Urinary bladder (tissue), 3 donors: ENCODE measurements at regions not wholly inside any gene's neighbourhood (a gene's known extent, or its start where the extent isn't known, plus 50 kb on each side); places are given as distances from the start of the nearest gene placed in this dataset.
"Not testable (repeated sequence)": the region's sequence is repeated elsewhere in the genome, so short reads cannot be mapped to it uniquely, and the experiment has no call there.

ENCODE experiments used
- DNase-seq: peaks from one replicate; pipeline ENCODE4 v3.0.0-alpha.2; 2015; ENCODE audit errors: extremely low spot score
- H3K27ac ChIP-seq: one replicate; pipeline ENCODE4 v1.5.1; 2013; ENCODE audit warnings: low read depth, mild to moderate bottlenecking, moderate library complexity
- H3K36me3 ChIP-seq: one replicate; pipeline ENCODE4 v1.6.1; 2013; ENCODE audit warnings: mild to moderate bottlenecking, moderate library complexity; ENCODE audit not compliant: insufficient read depth
- H3K4me1 ChIP-seq: one replicate; pipeline ENCODE4 v1.6.1; 2013; ENCODE audit warnings: mild to moderate bottlenecking, moderate library complexity; ENCODE audit not compliant: insufficient read depth
- H3K4me3 ChIP-seq: one replicate; pipeline ENCODE4 v1.5.1; 2013; ENCODE audit warnings: low read depth, low read length
- WGBS: extraction: QIAGEN DNeasy Blood & Tissue Kit; methylation state at CpG from one replicate; pipeline ENCODE4 v1.1.7; 2013; 5-methylcytosine and 5-hydroxymethylcytosine counted together
- donor health status: healthy with polysubstance abuse.
- donor health status: healthy.

DNA sequence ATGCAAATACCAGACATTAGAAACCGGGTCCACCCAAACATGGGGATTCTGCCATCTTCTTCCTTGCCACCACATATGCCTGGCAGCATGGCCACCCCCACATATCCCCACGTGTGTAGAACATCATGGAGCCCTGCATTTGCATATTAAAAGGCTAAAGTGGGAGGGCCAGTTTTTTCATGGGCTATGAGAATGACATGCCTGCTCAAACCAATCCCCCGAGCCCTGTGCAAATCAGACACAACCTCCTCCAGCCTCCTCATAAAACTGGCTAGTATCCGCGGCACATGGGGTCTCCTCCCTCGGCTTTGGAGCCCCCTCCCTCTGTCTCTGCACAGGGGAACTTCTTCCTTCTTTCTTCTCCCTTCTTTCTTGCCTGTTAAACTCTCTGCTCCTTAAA, 174.9 kb upstream of the WSCD1 start:
- DNase-seq: no peak
- no peak overlapping the region for H3K4me3 ChIP-seq
- WGBS: 47% methylated on average over 6 of the region's 6 CpGs
- H3K36me3 ChIP-seq: no peaks in the 10 kb centered on the region
- no peak overlapping the region for H3K27ac ChIP-seq
- no peaks in the 10 kb centered on the region for H3K4me1 ChIP-seq

DNA sequence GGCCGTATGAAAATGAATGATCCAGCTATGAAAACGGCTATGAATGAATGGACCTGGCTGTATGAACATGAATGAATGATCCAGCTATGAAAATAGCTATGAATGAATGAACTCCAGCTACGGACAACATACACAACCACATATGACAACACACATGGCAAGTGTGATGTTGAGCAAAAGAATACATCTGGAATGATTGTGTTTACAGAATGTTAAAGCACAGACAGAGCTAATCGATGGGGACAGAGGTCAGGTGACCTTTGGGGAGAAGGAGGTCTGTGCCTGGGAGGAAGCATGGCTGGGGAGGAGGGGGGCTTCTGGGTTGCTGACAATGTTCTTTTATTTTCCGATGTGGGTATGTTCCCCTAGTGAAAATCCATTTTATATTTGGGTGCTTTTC, 174.0 kb upstream of the WSCD1 start:
- Histone ChIP-seq H3K27ac (no peak overlapping the region), H3K36me3 (no peaks in the 10 kb centered on the region), H3K4me1 (no peaks in the 10 kb centered on the region), H3K4me3 (no peak overlapping the region)
- 75% methylated on average over 5 of the region's 5 CpGs for WGBS
- no peak for DNase-seq

DNA sequence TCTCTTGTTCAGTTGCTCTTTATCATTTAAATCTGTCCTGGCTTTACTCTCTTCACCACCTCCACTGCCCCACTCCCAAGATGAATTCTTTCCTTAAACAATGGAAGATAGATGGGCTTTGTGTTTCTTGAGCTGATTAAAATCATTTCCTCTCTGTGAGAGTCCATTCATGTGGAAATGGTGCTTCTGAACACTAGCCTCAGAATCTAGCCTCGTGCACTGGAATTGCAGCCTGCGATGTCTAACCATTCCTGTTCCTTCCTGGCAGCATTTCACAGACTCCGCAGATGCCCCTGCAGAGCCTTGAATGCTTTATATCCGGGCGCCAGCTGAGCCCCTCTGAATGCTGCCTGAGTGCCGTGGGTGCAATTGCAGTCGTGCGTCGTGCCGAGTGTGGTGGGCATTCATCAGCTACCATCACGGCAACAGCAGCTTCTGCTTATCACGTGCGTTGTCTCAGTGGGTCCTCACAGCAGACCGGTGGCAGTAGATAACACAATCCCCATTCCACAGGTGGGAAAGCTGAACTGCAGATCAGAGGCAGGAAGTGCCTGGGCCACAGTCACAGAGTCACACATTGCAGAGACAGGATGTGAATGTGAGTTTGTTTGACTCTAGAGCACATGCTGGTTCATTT, 172.8 kb upstream of the WSCD1 start:
- WGBS: 8% methylated on average over 14 of the region's 14 CpGs
- Histone ChIP-seq H3K4me1 (no peaks in the 10 kb centered on the region), H3K36me3 (no peaks in the 10 kb centered on the region), H3K4me3 (no peak overlapping the region), H3K27ac (no peak overlapping the region)
- no peak for DNase-seq

DNA sequence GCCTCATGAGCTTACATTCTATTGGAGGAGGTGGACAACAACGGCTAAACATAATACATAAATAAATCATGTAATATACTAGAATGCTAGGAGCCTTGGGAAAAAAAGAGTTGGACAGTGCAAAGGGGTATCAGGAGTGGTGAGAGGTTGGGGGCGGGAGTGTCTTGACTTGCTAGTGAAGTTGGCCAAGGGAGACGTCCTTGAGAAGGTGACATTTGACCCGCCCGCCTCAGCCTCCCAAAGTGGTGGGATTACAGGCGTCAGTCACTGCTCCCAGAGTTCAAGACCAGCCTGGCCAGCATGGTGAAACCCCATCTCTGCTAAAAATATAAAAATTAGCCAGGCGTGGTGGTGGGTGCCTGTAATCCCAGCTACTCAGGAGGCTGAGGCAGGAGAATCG, 172.2 kb upstream of the WSCD1 start:
- not testable (repeated sequence) for H3K36me3 ChIP-seq, DNase-seq, H3K4me3 ChIP-seq, H3K4me1 ChIP-seq, H3K27ac ChIP-seq
- WGBS: 72% methylated on average over 8 of the region's 8 CpGs

DNA sequence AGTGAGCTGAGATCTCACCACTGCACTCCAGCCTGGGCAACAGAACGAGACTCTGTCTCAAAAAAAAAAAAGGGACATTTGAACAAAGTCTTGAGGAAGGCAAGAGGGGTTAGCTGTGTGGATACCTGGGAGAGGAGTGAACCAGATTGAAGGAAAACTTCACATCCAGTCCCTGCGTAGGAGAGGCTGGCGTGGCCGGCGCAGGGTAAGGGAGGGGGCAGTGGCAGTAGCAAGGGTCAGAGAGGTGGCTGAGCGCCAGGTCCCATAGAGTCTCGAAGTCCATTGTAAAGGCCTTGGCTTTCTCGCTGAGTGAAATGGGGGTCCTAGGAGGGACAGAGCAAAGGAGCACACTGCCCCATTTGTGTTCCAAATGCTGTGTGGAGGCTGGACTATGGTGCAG, 171.8 kb upstream of the WSCD1 start:
- H3K36me3 ChIP-seq: no peaks in the 10 kb centered on the region
- H3K27ac ChIP-seq: no peak overlapping the region
- H3K4me3 ChIP-seq: no peak overlapping the region
- 89% methylated on average over 8 of the region's 8 CpGs for WGBS
- H3K4me1 ChIP-seq: no peaks in the 10 kb centered on the region
- DNase-seq: no peak

DNA sequence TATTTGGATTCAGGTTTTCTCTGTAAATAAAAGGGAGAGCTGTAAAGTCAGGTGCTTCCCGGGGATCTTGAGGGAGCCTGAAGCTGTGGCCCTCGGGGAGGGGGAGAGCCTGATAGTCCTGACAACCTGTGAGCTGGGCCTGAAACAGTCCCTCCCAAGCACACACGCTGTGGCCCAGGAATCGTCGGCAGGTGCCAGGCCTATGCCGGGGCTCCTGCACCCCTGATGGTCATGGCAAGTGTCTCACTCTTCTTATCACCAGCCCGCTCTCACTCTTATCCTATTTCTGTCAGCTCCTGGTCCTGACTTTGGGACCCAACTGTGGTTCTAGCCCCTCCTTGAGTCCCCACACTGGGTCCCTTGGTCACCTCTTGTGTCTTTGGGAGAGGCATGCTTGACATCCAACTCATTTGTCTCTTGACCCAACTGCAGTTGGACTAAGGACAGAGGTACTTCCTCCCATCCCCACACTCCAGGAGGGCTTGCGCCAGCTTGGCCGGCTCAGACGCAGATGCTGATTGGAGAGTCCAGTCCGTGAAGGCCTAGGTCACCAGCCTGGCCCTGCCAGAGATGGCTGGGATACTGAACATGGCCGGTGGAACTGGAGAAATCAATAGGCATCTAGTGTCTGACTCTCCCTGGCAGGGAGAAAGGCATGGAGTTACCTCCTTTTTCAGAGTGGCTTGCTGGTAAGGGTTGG, 170.5 kb upstream of the WSCD1 start:
- 84% methylated on average over 12 of the region's 12 CpGs for WGBS
- DNase-seq: no peak

DNA sequence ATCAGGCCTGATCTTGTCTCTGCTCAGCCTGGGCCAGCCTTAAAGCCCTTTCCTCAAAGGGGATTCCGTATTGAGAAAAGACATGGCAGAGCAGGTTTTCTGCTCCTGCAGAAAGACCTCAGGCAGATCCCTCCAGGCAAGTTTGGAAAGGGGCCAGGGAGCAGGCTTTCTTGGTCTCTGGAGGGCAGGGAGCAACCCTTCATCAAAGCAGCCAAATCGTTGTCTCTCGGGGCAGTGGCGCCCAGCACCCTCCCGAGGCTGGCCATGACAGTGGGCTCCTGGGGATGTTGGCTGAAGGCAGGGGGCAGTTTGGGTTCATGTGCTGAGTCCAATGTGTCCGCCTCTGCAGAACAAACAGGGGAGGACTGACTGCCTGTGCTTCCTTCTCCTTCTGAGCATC, 168.4 kb upstream of the WSCD1 start:
- 62% methylated on average over 6 of the region's 6 CpGs for WGBS
- no peak for DNase-seq
- H3K36me3 ChIP-seq: no peaks in the 10 kb centered on the region

More for the DNA sequence above, 170.5 kb upstream of the WSCD1 start:
- Histone ChIP-seq H3K27ac (no peak overlapping the region), H3K4me3 (no peak overlapping the region), H3K36me3 (no peaks in the 10 kb centered on the region), H3K4me1 (no peaks in the 10 kb centered on the region)

DNA sequence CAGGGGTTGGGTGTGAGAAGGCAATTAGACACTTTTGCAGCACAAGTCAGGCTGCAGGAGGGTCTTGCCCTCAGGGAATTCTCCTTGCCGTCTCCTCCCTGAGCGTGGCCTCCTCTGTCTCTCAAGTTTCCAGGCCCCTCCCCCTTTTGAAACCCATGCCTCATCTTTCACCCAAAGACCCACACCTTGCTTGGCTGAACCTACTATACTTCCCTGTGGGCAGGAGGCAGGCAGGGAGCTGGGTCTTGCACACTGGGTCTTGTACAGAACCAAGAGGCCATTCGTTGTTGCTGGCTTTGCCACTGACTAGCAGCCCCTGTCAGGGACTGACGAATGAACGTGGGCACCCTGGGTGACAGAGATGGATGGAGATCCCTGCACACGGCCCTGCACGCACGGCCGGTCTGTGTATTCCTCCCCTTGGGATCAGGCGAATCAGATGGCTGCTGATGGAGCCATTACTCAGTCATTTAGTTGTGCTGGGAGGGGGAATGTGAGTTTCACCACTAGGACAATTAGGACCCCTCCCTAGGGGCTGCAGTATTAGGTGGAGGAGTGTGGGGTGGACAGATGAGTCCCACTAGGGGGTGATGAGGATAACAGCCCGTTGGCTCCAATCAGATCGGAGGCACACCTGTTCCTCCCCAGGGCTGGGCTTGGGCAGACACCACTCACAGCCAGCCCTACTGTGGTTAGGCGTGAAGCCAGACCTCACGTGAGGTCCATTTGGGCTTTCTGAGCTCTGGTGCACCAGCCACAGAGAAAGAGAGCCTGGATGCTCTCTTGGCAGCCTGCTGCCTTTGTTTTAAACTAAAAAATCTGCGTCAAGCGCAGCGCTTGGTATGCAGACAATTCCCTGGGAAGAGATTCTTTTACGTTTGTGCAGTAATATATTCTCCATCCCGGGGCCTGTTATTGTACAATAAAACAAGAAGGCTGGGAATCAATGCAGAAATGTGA, 167.7 kb upstream of the WSCD1 start:
- Histone ChIP-seq H3K4me3 (no peak overlapping the region), H3K36me3 (no peaks in the 10 kb centered on the region), H3K27ac (no peak overlapping the region), H3K4me1 (no peaks in the 10 kb centered on the region)
- 63% methylated on average over 19 of the region's 19 CpGs for WGBS
- no peak for DNase-seq

More for the DNA sequence above, 168.4 kb upstream of the WSCD1 start:
- no peak overlapping the region for H3K27ac ChIP-seq
- H3K4me3 ChIP-seq: no peak overlapping the region
- H3K4me1 ChIP-seq: no peaks in the 10 kb centered on the region

DNA sequence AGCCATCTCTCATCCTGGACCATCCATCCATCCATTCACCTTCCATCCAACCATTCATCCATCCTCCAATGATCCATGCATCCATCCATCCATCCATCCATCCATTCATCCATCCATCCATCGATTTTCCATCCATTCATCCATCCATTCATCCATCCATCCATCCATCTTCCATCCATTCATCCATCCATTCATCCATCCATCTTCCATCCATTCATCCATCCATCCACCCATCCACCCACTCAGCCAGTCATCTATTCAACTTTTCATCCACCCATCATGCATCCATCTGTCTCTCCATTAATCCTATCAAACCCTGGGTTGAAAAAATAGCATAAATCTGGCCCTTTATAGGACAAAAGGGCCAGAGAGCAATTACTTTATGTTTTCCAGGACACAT, 158.3 kb upstream of the WSCD1 start:
- H3K4me1 ChIP-seq: no peaks in the 10 kb centered on the region
- no peak overlapping the region for H3K4me3 ChIP-seq
- 42% methylated on average over 1 of the region's 1 CpG for WGBS
- no peak overlapping the region for H3K27ac ChIP-seq
- DNase-seq: no peak
- no peaks in the 10 kb centered on the region for H3K36me3 ChIP-seq

DNA sequence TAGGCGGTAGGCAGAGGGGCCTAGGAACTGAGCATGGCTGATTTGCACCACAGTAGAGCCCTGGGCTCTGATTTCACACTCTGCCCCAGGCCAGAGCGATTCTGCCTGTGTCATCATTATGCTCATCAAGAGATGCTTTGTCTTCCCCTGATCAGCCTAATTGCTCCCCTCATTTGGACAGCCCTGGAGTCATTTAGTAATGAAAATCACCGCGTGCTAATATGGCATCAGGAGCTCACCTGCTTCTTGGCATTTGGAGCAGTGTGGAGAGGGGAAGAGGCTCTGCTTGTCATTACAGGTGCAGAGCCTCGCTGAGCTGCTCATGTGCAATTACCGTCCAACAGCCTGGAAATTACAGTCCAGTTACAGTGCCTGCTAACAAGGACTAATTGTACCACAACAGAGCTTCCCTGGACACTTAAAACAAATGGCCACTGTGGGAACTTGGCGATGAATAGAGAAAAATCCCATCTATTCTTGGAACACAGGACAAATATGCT, 157.1 kb upstream of the WSCD1 start:
- no peak for DNase-seq
- WGBS: 63% methylated on average over 7 of the region's 7 CpGs
- Histone ChIP-seq H3K36me3 (no peaks in the 10 kb centered on the region), H3K27ac (no peak overlapping the region), H3K4me3 (no peak overlapping the region), H3K4me1 (no peaks in the 10 kb centered on the region)

DNA sequence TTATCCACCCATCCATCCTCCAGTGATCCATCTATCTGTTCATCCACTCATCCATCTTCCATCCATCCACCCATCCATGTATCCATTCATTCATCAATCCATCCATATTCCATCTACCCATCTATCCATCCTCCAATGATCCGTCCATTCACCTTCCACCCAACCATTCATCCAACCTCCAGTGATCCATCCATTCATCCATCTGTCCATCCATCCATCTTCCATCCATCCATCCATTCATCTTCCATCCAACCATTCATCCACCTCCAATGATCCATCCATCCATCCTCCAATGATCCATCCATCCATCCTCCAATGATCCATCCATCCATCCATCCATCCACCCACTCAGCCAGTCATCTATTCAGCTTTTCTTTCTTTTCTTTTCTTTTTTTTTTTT, 156.5 kb upstream of the WSCD1 start:
- no peaks in the 10 kb centered on the region for H3K36me3 ChIP-seq
- no peak for DNase-seq
- WGBS: 84% methylated on average over 1 of the region's 1 CpG
- no peaks in the 10 kb centered on the region for H3K4me1 ChIP-seq
- H3K4me3 ChIP-seq: no peak overlapping the region
- H3K27ac ChIP-seq: no peak overlapping the region

DNA sequence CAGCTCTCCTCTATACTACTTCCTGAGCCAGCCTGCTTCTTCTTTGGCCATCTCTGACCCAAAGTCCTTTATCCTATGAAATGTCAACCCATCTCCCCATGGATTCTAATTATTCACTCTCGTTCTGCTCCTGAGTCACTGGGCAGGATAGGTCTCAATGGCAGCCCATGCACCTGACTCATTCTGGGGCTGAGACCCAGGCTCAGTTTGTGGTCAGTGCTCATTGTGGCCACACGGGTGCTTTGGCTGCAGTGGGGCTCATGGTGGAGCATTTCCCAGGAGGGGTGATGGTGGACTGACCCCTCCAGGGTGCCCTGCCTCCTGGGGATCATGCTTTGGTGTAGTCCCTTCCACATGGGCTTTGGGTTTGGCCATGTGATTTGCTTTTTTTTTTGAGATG, 154.8 kb upstream of the WSCD1 start:
- Histone ChIP-seq H3K4me3 (no peak overlapping the region), H3K27ac (no peak overlapping the region), H3K4me1 (no peaks in the 10 kb centered on the region), H3K36me3 (no peaks in the 10 kb centered on the region)
- DNase-seq: no peak
- WGBS: 72% methylated on average over 2 of the region's 2 CpGs

DNA sequence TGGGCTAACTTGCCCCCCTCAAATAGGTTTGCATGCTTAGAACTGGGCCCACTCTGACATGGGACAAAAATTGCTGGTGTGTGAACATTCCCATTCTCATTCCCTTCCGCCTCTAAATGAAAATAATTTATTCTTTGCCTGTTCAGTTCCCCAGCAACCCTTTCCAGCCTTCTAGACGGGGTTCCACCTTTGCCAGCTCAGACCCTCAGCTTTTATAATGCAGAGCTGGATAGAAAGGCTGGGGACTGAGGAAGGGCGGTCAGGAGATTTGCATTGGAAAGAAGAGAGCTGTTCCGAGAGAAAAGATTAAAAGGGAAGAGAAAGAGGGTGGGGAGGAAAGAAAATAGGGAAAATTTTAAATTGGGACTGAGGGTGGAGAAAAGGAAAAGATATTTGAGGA, 151.1 kb upstream of the WSCD1 start:
- no peak for DNase-seq
- 27% methylated on average over 4 of the region's 4 CpGs for WGBS
- no peaks in the 10 kb centered on the region for H3K36me3 ChIP-seq

More for the DNA sequence above, 151.1 kb upstream of the WSCD1 start:
- H3K4me1 ChIP-seq: no peaks in the 10 kb centered on the region
- H3K4me3 ChIP-seq: no peak overlapping the region
- no peak overlapping the region for H3K27ac ChIP-seq
